ENCODE measurements at regions not wholly inside any gene's neighbourhood (a gene's known extent, or its start where the extent isn't known, plus 50 kb on each side); places are given as distances from the start of the nearest gene placed in this dataset.

DNA sequence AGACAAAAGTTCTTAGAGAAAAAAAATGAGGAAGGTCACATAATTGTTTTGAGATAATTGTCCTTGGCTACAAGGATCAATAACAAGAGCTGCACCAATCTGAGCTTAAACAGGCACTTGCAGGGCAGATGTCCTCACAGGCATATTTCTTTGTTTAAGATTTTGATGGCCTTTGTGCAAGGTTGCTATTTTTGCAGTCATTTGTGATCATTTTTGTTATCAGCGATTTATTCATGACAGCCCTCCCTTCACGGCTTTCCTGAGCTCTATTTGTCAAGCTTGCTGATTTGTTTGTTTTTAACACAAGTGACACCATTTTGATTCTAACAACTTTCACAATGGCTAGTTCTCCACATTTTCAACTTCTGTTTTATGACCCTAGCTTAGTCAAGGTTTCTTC, 418.6 kb upstream of the REG3G start:
- H3K4me3 Mint-ChIP-seq: no peak overlapping the region
- peaks cover 6% of the 10 kb centered on the region for H3K4me1 Mint-ChIP-seq
- DNase-seq (ENCODE audit: low read depth, low spot score): no peak
- H3K27me3 Mint-ChIP-seq (ENCODE audit: low read depth): no peaks in the 10 kb centered on the region
- TF ChIP-seq, protein P1, sequence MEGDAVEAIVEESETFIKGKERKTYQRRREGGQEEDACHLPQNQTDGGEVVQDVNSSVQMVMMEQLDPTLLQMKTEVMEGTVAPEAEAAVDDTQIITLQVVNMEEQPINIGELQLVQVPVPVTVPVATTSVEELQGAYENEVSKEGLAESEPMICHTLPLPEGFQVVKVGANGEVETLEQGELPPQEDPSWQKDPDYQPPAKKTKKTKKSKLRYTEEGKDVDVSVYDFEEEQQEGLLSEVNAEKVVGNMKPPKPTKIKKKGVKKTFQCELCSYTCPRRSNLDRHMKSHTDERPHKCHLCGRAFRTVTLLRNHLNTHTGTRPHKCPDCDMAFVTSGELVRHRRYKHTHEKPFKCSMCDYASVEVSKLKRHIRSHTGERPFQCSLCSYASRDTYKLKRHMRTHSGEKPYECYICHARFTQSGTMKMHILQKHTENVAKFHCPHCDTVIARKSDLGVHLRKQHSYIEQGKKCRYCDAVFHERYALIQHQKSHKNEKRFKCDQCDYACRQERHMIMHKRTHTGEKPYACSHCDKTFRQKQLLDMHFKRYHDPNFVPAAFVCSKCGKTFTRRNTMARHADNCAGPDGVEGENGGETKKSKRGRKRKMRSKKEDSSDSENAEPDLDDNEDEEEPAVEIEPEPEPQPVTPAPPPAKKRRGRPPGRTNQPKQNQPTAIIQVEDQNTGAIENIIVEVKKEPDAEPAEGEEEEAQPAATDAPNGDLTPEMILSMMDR (conservative IDR thresholded peaks at IDR 0.05): no peak
- peak overlapping the region; percentile 71 for H3K27ac Mint-ChIP-seq (ENCODE audit: unreplicated experiment)
- peaks cover 3% of the 10 kb centered on the region for H3K9me3 Mint-ChIP-seq
- no peaks in the 10 kb centered on the region for H3K36me3 Mint-ChIP-seq (ENCODE audit: low read depth)

DNA sequence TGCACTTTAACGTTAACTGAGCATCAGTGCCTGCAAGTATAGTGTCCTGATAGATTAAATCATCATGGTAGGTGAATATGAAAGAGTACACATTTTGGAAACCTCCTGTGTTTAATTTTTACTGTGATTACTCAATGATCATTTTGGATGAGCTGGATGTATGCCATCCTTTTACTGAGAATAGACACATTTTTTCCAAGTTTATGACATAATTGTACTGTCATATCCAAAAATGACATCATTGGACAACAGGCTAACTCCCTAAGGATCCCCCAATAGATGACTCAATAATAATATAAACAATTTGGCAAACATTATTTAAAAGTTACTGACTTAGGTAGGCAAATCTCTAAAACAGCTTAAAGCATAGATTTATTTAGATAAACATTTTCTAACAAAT, 410.8 kb upstream of the REG3G start:
- Mint-ChIP-seq H3K4me1 (no peaks in the 10 kb centered on the region), H3K27ac (ENCODE audit: unreplicated experiment) (no peak overlapping the region), H3K36me3 (ENCODE audit: low read depth) (no peaks in the 10 kb centered on the region), H3K27me3 (ENCODE audit: low read depth) (no peaks in the 10 kb centered on the region), H3K4me3 (no peak overlapping the region), H3K9me3 (peaks cover 3% of the 10 kb centered on the region)
- DNase-seq (ENCODE audit: low read depth, low spot score): no peak
- TF ChIP-seq, protein P1 (conservative IDR thresholded peaks at IDR 0.05): no peak

DNA sequence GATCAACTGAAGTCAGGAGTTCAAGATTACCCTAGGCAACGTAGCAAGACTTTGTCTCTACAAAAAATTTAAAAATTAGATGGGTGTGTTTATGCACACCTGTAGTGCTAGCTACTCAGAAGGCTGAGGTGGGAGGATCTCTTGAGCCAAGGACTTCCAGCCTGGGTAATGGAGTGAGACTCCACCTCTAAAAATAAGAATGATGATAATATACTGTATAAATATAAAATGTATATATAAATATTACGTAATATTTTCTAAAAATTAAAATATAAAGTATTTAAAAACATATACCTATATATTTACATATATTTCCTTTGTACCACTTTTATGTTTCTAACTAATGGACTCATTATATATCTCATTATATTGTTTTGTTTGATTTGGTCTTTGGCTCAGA, 409.5 kb upstream of the REG3G start:
- Mint-ChIP-seq H3K4me3 (no peak overlapping the region), H3K9me3 (peaks cover 3% of the 10 kb centered on the region), H3K27ac (ENCODE audit: unreplicated experiment) (no peak overlapping the region), H3K27me3 (ENCODE audit: low read depth) (no peaks in the 10 kb centered on the region), H3K36me3 (ENCODE audit: low read depth) (no peaks in the 10 kb centered on the region), H3K4me1 (no peaks in the 10 kb centered on the region)
- TF ChIP-seq, protein P1 (conservative IDR thresholded peaks at IDR 0.05): no peak
- DNase-seq (ENCODE audit: low read depth, low spot score): no peak

DNA sequence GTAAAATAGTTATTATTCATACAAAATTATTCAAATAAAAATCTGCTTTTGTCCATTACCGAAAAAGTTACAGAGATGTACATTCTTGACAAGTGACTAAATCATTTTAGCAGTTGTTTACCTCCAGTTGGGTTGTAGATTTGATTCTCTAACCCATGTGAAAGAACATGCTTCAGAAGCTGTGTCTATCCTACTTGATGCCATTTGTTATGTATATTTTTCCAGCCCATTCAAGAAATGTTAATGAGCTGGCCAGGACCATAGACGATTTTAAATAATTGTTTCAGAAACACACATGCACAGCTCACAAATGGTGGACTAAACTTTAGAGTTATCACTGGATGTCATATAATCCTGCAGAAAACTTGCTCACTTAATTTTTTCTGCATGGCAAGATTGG, 391.1 kb upstream of the REG3G start:
- no peak for DNase-seq (ENCODE audit: low read depth, low spot score)
- H3K27me3 Mint-ChIP-seq (ENCODE audit: low read depth): no peaks in the 10 kb centered on the region
- H3K4me1 Mint-ChIP-seq: no peaks in the 10 kb centered on the region
- no peak overlapping the region for H3K4me3 Mint-ChIP-seq
- peaks cover 6% of the 10 kb centered on the region for H3K9me3 Mint-ChIP-seq
- no peaks in the 10 kb centered on the region for H3K36me3 Mint-ChIP-seq (ENCODE audit: low read depth)
- no peak overlapping the region for H3K27ac Mint-ChIP-seq (ENCODE audit: unreplicated experiment)
- TF ChIP-seq, protein P1 (conservative IDR thresholded peaks at IDR 0.05): no peak

DNA sequence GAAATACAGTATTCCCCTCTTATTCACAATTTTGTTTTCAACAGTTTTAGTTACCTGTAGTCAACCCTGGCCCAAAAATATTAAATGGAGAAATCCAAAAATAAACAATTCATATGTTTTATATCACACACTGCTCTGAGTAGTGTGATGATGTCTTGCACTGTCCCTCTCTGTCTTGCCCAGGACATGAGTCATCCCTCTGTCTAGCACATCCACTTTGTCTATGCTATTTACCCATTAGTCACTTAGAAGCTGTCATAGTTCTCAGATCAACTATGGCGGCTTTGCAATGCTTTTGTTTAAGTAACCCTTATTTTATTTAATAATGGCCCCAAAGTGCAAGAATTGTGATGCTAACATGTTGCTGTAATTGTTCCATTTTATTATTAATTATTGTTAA, 380.6 kb upstream of the REG3G start:
- DNase-seq (ENCODE audit: low read depth, low spot score): no peak
- no peaks in the 10 kb centered on the region for H3K9me3 Mint-ChIP-seq
- no peaks in the 10 kb centered on the region for H3K27me3 Mint-ChIP-seq (ENCODE audit: low read depth)
- no peak overlapping the region for H3K4me3 Mint-ChIP-seq
- H3K4me1 Mint-ChIP-seq: peaks cover 11% of the 10 kb centered on the region
- no peak overlapping the region for H3K27ac Mint-ChIP-seq (ENCODE audit: unreplicated experiment)
- TF ChIP-seq, protein P1 (conservative IDR thresholded peaks at IDR 0.05): no peak
- no peaks in the 10 kb centered on the region for H3K36me3 Mint-ChIP-seq (ENCODE audit: low read depth)

Data from neural crest cell (in vitro differentiated cells).